ENCODE measurements at regions not wholly inside any gene's neighbourhood (a gene's known extent, or its start where the extent isn't known, plus 50 kb on each side); places are given as distances from the start of the nearest gene placed in this dataset.

DNA sequence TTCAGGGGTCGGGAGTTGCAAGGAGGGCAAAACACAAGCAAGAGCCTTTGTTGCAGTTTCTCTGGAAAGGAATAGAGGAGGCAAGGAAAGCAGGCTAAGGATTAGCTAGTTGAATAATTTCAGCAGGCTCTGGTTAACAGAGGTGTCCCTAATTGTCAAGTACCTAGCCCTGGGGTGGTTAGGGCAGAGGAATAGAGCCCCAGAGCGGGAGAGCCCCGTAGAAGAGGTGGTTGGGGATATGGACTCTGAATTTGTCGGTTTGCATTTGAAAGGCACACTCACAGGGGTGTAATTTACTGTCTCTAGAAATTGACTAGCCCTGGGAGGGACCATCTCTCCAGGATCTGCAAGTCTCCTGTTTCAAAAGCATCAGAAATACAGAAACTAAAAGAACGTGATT lies 1030.2 kb downstream of the TMEM182 start:
- H2AFZ ChIP-seq (ENCODE audit: low read depth), result no peak overlapping the region
- no peaks in the 10 kb centered on the region for H3K4me1 ChIP-seq (ENCODE audit: low read depth, poor library complexity, severe bottlenecking)
- no peak overlapping the region for H3K9ac ChIP-seq
- no peaks in the 10 kb centered on the region for H3K27me3 ChIP-seq (ENCODE audit: insufficient read depth, low read depth)
- H3K36me3 ChIP-seq (ENCODE audit: insufficient read depth), result no peaks in the 10 kb centered on the region
- H3K4me2 ChIP-seq, result no peak overlapping the region
- no peaks in the 10 kb centered on the region for H3K79me2 ChIP-seq (ENCODE audit: insufficient read depth, low read depth)
- H3K4me3 ChIP-seq (IDR thresholded peaks at IDR 0.05; ENCODE audit: insufficient read depth, low read depth, low read length), result no peak overlapping the region
- H3K27ac ChIP-seq, result no peak overlapping the region
- no peak for TF ChIP-seq CTCF (conservative IDR thresholded peaks at IDR 0.05; ENCODE audit: low read depth, low read length)
- H4K20me1 ChIP-seq (ENCODE audit: insufficient read depth), result no peaks in the 10 kb centered on the region

- Histone ChIP-seq H2AFZ (ENCODE audit: low read depth) (no peak overlapping the region), H3K4me2 (no peak overlapping the region), H4K20me1 (ENCODE audit: insufficient read depth) (no peaks in the 10 kb centered on the region), H3K36me3 (ENCODE audit: insufficient read depth) (no peaks in the 10 kb centered on the region), H3K9ac (no peak overlapping the region), H3K27me3 (ENCODE audit: insufficient read depth, low read depth) (no peaks in the 10 kb centered on the region), H3K4me3 (IDR thresholded peaks at IDR 0.05; ENCODE audit: insufficient read depth, low read depth, low read length) (no peak overlapping the region), H3K27ac (no peak overlapping the region), H3K79me2 (ENCODE audit: insufficient read depth, low read depth) (no peaks in the 10 kb centered on the region), H3K4me1 (ENCODE audit: low read depth, poor library complexity, severe bottlenecking) (no peaks in the 10 kb centered on the region)
- no peak for TF ChIP-seq CTCF (conservative IDR thresholded peaks at IDR 0.05; ENCODE audit: low read depth, low read length)
Measured at GRCh38 chr2:103798291-103798690, 1036.5 kb downstream of the TMEM182 start.

DNA sequence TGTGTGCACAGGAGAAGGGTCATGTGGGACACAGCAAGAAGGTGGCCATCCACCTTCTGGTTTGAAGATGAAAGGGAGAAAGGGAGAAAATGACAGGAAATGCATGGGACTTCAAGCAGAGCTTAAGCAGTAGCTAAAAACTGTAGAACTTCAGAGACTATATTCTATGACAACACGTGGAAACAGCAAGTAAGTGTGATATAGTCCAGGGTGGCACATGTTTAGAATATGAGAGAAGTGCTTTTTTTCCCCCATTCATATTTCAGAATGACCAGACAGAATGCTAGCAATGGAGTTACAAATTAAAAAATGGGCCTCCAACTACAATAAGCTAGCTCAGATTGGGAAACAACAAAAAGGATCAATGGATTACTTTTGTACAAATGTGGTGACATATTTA lies 1042.2 kb downstream of the TMEM182 start:
- TF ChIP-seq CTCF (conservative IDR thresholded peaks at IDR 0.05; ENCODE audit: low read depth, low read length), result no peak
- no peak overlapping the region for H3K9ac ChIP-seq

GRCh38 chr2:103805746-103806145 lies 1043.9 kb downstream of the TMEM182 start:
- Histone ChIP-seq H3K9ac (no peak overlapping the region), H3K4me1 (ENCODE audit: low read depth, poor library complexity, severe bottlenecking) (no peaks in the 10 kb centered on the region), H3K27ac (no peak overlapping the region), H3K4me3 (IDR thresholded peaks at IDR 0.05; ENCODE audit: insufficient read depth, low read depth, low read length) (no peak overlapping the region), H4K20me1 (ENCODE audit: insufficient read depth) (no peaks in the 10 kb centered on the region), H3K79me2 (ENCODE audit: insufficient read depth, low read depth) (no peaks in the 10 kb centered on the region), H3K27me3 (ENCODE audit: insufficient read depth, low read depth) (no peaks in the 10 kb centered on the region), H3K4me2 (no peak overlapping the region), H2AFZ (ENCODE audit: low read depth) (no peak overlapping the region), H3K36me3 (ENCODE audit: insufficient read depth) (no peaks in the 10 kb centered on the region)
- TF ChIP-seq CTCF (conservative IDR thresholded peaks at IDR 0.05; ENCODE audit: low read depth, low read length), result no peak

More for the DNA sequence above, 1042.2 kb downstream of the TMEM182 start:
- no peaks in the 10 kb centered on the region for H3K27me3 ChIP-seq (ENCODE audit: insufficient read depth, low read depth)
- H3K79me2 ChIP-seq (ENCODE audit: insufficient read depth, low read depth), result no peaks in the 10 kb centered on the region
- H4K20me1 ChIP-seq (ENCODE audit: insufficient read depth), result no peaks in the 10 kb centered on the region
- H3K27ac ChIP-seq, result no peak overlapping the region
- no peaks in the 10 kb centered on the region for H3K4me1 ChIP-seq (ENCODE audit: low read depth, poor library complexity, severe bottlenecking)
- H2AFZ ChIP-seq (ENCODE audit: low read depth), result no peak overlapping the region
- H3K36me3 ChIP-seq (ENCODE audit: insufficient read depth), result no peaks in the 10 kb centered on the region
- H3K4me2 ChIP-seq, result no peak overlapping the region
- no peak overlapping the region for H3K4me3 ChIP-seq (IDR thresholded peaks at IDR 0.05; ENCODE audit: insufficient read depth, low read depth, low read length)
